A673 (cell line): ENCODE measurements at regions not wholly inside any gene's neighbourhood (a gene's known extent, or its start where the extent isn't known, plus 50 kb on each side); places are given as distances from the start of the nearest gene placed in this dataset.

Experiments used
- BruUV-seq: library from RNA; stranded (reverse); fragments of 400-500 nt; replicated peaks from 2 replicates; lab custom pipeline; 2021; lab: Mats Ljungman, UMichigan
- CTCF ChIA-PET: fragments of 300-600 bp; sonication (Branson Sonifier 250); formaldehyde crosslinking; loops from one replicate; lab custom pipeline; 2022; ENCODE audit warnings: antibody characterized with exemption; lab: Charles Lee
- POLR2A ChIA-PET: fragments of 300-600 bp; sonication (Branson Sonifier 250); formaldehyde crosslinking; loops from one replicate; lab custom pipeline; 2022; ENCODE audit warnings: antibody characterized with exemption; ENCODE audit not compliant: low non-redundant PET; lab: Charles Lee
- DNase-seq: peaks from one replicate; pipeline ENCODE4 v3.0.0-alpha.2; 2015; ENCODE audit warnings: low spot score
- H3K27ac ChIP-seq: fragments of 200-600 bp; sonication (generic); 2 replicates; pipeline ENCODE4 v1.5.1; 2016; ENCODE audit warnings: mixed run types, low read depth, mild to moderate bottlenecking, mixed read lengths, antibody characterized with exemption, low read length; ENCODE audit not compliant: poor library complexity, severe bottlenecking
- H3K27me3 ChIP-seq: fragments of 200-600 bp; sonication (generic); replicated peaks from 2 replicates; pipeline ENCODE4 v1.6.1; 2017; ENCODE audit warnings: mixed run types, low read depth, mild to moderate bottlenecking, mixed read lengths, antibody characterized with exemption, low read length; ENCODE audit not compliant: insufficient read depth, poor library complexity
- H3K36me3 ChIP-seq: fragments of 200-600 bp; sonication (generic); 2 replicates; pipeline ENCODE4 v1.6.1; 2016; ENCODE audit warnings: mixed run types, mild to moderate bottlenecking, mixed read lengths, antibody characterized with exemption, low read length; ENCODE audit not compliant: insufficient read depth, poor library complexity, severe bottlenecking
- H3K4me1 ChIP-seq: fragments of 200-600 bp; sonication (generic); 2 replicates; pipeline ENCODE4 v1.6.1; 2017; ENCODE audit warnings: mixed run types, mild to moderate bottlenecking, mixed read lengths, antibody characterized with exemption, low read length; ENCODE audit not compliant: insufficient read depth, poor library complexity, severe bottlenecking
- H3K4me3 ChIP-seq: fragments of 200-600 bp; sonication (generic); 2 replicates; pipeline ENCODE4 v1.5.1; 2016; ENCODE audit warnings: low read depth, mixed run types, mild to moderate bottlenecking, mixed read lengths, low read length; ENCODE audit not compliant: poor library complexity, severe bottlenecking
- H3K9me3 ChIP-seq: fragments of 200-600 bp; sonication (generic); 2 replicates; pipeline ENCODE4 v1.6.1; 2016; ENCODE audit warnings: mixed run types, low read depth, mild to moderate bottlenecking, mixed read lengths, antibody characterized with exemption, low read length; ENCODE audit not compliant: poor library complexity, severe bottlenecking
- EZH2 ChIP-seq: fragments of 200-600 bp; sonication (generic); IDR thresholded peaks from 2 replicates; pipeline ENCODE4 v1.6.1; 2017; ENCODE audit warnings: borderline replicate concordance, low read depth, mild to moderate bottlenecking, mixed read lengths, antibody characterized with exemption, low read length; ENCODE audit not compliant: poor library complexity, severe bottlenecking
- intact Hi-C: fragments of 100-400 bp; cut with micrococcal nuclease; formaldehyde crosslinking; loops from one replicate; pipeline ENCODE4 v1.10.0; 2022; ENCODE audit not compliant: unreplicated experiment
- TF ChIP-seq, protein P1 (sequence below): fragments of 300-800, 200-600 bp; sonication (generic); conservative IDR thresholded peaks from 2 replicates; pipeline ENCODE4 v1.5.1; 2017; ENCODE audit warnings: low read depth, mild to moderate bottlenecking, antibody characterized with exemption, low read length, moderate library complexity, mixed read lengths

DNA sequence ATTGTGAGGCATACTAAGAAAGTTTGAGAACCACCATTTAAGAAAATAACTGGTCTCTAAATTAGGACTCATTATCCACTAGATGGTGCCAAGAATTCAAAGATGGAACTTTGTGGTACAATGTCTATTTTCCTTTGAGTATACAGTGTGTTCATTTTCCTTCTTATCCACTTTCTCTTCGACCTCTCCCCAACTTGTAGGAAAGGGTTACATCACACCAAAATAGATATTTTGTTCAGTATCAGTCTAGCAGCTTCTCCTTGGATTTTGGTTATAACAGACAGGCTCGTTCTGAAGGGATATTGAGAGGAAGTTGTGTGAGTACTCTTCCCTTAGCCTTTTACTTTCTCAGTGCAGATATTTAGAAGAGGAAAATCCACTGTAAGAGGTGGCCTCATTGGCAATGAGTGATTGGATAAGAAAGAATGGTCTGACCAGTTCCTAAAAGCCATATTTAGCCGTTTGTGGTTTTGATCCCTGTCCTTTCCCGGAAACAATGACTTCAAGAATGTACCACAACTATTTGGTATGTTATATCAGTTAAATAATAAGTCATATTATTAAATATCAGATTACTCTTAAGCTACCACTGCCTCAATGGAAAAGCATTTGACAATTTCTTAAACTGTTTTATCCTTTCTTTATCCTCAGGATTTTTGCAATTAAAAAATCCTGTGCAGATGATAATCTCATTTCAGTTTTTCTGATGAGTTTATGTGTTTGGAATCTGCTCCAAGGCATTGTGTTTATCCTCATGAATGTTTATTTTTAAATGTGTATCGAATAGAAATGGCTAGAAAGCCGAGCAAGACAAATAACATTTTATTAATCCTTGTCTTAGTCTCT is 69.0 kb upstream of the GRAMD2B start:
- CTCF ChIA-PET: no interaction called here
- TF ChIP-seq, protein P1, sequence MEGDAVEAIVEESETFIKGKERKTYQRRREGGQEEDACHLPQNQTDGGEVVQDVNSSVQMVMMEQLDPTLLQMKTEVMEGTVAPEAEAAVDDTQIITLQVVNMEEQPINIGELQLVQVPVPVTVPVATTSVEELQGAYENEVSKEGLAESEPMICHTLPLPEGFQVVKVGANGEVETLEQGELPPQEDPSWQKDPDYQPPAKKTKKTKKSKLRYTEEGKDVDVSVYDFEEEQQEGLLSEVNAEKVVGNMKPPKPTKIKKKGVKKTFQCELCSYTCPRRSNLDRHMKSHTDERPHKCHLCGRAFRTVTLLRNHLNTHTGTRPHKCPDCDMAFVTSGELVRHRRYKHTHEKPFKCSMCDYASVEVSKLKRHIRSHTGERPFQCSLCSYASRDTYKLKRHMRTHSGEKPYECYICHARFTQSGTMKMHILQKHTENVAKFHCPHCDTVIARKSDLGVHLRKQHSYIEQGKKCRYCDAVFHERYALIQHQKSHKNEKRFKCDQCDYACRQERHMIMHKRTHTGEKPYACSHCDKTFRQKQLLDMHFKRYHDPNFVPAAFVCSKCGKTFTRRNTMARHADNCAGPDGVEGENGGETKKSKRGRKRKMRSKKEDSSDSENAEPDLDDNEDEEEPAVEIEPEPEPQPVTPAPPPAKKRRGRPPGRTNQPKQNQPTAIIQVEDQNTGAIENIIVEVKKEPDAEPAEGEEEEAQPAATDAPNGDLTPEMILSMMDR: peak; percentile 53
- TF ChIP-seq EZH2: no peak
- POLR2A ChIA-PET: interaction anchor here (0.5 kb wide), 1 partner anchor 204 kb away, joined by 10 read pairs; no protein-coding TSS in a partner anchor
- intact Hi-C loops: loop anchor here (1.0 to 5.0 kb wide), 2 partner anchors 185 to 243 kb away; partner anchors contain the start of gene ALDH7A1
- no peaks in the 10 kb centered on the region for H3K27me3 ChIP-seq
- no peak overlapping the region for H3K27ac ChIP-seq
- H3K9me3 ChIP-seq: no peaks in the 10 kb centered on the region
- BruUV-seq: no TSS peak
- DNase-seq: peak; percentile 62
- no peaks in the 10 kb centered on the region for H3K4me1 ChIP-seq
- no peak overlapping the region for H3K4me3 ChIP-seq
- H3K36me3 ChIP-seq: no peaks in the 10 kb centered on the region

GRCh38 chr5:126354858-126355731 is 68.1 kb upstream of the GRAMD2B start:
- TF ChIP-seq, protein P1: no peak
- TF ChIP-seq EZH2: no peak
- BruUV-seq: no TSS peak
- Histone ChIP-seq H3K36me3 (no peaks in the 10 kb centered on the region), H3K27ac (no peak overlapping the region), H3K4me3 (no peak overlapping the region), H3K27me3 (no peaks in the 10 kb centered on the region), H3K9me3 (no peaks in the 10 kb centered on the region), H3K4me1 (no peaks in the 10 kb centered on the region)
- DNase-seq: no peak
- intact Hi-C loops: loop anchor here (1.0 to 5.0 kb wide), 2 partner anchors 184 to 242 kb away; partner anchors contain the start of gene ALDH7A1
- POLR2A ChIA-PET: interaction anchor here (0.5 kb wide), 1 partner anchor 203 kb away, joined by 10 read pairs; no protein-coding TSS in a partner anchor
- CTCF ChIA-PET: no interaction called here

DNA sequence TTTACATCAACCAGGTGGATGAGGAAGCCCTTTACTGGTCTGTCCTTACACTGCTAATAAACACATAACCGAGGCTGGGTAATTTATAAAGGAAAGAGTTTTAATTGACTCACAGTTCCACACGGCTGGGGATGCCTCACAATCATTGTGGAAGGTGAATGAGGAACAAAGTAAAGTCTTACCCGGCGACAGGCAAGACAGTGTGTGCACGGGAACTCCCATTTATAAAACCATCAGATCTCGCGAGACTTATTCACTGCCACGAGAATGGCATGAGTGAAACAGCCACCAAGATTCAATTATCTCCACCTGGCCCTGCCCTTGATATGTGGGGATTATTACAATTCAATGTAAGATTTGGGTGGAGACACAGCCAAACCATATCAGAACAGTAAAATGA is 67.3 kb upstream of the GRAMD2B start:
- Histone ChIP-seq H3K9me3 (no peaks in the 10 kb centered on the region), H3K36me3 (no peaks in the 10 kb centered on the region), H3K4me1 (no peaks in the 10 kb centered on the region), H3K27me3 (no peaks in the 10 kb centered on the region), H3K4me3 (no peak overlapping the region), H3K27ac (no peak overlapping the region)
- no TSS peak for BruUV-seq
- POLR2A ChIA-PET: no interaction called here
- DNase-seq: no peak
- intact Hi-C loops: no loop called here
- CTCF ChIA-PET: no interaction called here
- TF ChIP-seq EZH2: no peak
- TF ChIP-seq, protein P1: no peak
